Amygdala (tissue), 56 donors: ENCODE measurements at regions not wholly inside any gene's neighbourhood (a gene's known extent, or its start where the extent isn't known, plus 50 kb on each side); places are given as distances from the start of the nearest gene placed in this dataset.

ENCODE experiments used
- DNase-seq, 56 donors: peaks; one replicate each; lab custom pipeline; 2025; lab: John Stamatoyannopoulos, UW

DNA sequence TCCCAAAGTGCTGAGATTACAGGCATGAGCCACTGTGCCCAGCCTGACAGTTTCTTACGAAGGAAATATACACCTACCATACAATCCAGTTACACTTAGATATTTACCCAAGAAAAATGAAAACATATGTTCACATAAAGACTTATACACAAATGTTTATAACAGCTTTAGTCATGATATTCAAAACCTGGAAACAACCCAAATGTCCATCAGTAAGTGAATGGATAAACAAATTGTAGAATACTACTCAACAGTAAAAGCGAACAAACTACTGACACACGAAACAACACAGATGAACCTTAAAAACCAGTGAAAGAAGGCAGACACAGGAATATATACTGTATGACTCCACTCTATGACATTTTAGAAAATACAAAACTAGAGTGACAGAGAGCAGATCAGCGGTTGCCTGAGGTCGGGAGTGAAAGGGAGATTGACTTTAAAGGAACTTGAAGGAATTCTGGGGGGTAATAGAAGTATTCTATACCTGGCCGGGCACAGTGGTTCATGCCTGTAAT lies 83.6 kb downstream of the SPRING1 start:
- DNase-seq, result no peak

DNA sequence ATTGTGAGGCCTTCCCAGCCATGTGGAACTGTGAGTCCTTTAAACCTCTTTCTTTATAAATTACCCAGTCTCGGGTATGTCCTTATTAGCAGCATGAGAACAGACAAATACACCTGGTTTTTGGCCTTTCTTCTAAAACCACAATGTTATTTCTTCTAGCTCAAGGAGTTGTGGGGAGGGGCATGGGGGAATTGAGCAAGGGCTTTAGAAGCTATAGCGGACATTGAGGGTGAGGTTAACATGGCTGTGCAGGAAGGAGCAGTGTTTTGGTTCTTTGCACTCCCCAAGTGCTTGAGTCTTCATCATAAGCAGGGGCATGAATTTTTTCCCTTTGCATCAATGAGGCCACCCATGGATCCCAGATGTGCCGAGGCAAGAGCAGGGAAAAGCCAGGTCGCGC lies 86.8 kb downstream of the SPRING1 start:
- DNase-seq, result no peak

DNA sequence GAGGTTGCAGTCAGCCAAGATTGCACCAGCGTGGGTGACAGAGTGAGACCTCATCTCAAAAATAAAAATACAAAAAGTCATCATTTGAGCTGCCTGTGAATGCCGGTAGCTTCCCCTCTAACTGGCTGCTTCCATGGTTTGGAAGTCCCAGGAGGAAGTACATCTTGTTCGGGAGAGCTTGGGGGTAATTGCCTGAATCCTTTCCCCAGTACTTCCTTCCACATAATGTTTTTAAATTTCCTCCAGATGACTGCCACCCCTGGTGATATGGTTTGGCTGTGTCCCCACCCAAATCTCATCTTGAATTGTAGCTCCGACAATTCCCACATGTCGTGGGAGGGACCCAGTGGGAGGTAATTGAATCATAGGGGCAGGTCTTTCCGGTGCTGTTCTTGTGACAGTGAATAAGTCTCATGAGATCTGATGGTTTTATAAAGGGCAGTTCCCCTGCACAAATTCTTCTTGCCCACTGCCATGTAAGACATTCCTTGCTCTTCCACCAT lies 87.2 kb downstream of the SPRING1 start:
- no peak for DNase-seq

DNA sequence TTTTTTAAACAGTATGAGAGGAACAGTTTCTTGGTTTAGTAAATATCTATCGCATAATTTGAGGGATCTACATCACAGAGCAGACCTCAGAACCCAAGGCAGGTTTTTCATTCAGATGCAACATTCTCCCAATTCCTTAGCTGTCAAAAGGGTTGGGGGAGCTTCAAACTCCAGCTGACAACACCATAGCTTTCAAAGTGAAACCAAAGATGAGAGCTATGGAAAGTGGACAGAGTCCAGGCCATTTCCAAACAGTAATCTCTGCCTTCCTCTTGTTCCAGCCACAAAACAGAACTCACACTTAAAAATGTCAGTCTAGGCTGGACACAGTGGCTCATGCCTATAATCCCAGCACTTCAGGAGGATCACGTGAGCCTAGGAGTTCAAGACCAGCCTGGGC lies 87.8 kb downstream of the SPRING1 start:
- DNase-seq, result no peak

DNA sequence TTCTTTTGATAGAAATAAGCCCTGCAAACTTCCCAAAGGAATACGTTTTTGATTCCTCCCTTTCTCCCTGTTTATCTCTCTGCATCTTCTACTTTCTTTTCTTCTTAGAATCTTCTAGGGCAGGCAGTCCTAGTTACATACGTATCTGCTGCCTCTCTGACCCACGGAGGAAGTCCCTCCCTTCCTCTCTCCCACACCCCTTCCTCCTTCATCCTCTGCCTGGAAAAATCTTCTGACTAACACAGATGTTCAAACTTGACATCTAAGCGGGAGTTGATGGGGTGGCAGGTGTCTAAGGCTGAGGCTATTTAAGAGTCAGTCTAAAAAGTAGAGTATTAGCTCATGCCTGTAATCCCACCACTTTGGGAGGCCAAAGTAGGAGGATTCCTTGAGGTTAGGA lies 88.6 kb downstream of the MAP1LC3B2 start:
- no peak for DNase-seq

DNA sequence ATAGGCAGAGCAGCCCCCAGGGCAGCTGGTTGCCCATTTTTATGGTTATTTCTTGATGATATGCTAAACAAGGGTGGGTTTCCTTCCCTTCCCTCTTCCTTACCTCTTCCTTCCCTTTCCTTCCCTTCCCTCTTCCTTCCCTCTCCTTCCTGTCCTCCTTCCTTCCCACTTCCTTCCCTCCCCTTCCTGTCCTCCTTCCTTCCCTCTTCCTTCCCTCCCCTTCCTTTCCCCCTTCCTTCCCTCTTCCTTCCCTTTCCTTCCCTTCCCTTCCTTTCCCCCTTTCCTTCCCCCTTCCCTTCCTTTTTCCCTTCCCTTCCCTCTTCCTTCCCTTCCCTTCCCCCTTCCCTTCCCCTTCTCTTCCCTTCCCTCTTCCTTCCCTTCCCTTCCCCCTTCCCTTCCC lies 87.7 kb downstream of the MAP1LC3B2 start:
- no peak for DNase-seq

DNA sequence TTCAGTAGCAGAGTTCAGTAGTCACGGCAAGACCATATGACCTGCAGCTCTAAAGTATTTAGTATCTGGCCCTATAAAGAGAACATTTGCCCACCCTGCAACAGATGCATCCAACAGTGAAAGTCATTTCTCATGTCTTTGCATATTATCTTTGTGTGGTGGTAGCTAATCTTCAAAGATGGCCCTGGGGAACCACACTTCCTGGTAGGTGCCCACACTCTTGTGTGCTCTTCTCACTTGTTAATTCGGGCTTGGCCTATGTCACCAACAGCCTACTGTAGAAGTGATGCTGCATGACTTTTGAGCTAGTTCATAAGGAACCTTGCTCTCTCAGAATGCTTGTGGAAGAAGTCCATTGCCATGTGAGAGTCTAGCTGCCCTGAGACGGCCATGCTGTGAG lies 85.6 kb downstream of the MAP1LC3B2 start:
- DNase-seq, result no peak

DNA sequence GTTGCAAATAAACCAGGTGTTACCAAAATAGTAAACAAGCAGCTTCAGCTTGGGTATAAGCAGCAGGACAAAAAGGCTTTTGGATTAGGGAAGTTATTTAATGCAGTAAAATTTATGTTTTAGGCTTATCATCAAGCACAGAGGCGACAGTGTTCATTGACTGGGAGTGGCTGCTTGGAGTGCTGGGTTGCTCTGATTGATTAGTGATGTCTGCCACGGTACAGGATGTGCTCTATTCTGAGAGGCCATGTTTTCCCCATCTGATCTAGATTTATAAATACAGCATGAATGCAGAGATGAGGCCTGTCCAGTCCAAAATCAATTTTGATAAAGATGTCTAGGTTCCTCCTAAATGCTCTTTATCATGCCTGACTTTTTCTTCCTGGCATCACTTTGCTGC lies 83.5 kb downstream of the MAP1LC3B2 start:
- DNase-seq, result no peak

DNA sequence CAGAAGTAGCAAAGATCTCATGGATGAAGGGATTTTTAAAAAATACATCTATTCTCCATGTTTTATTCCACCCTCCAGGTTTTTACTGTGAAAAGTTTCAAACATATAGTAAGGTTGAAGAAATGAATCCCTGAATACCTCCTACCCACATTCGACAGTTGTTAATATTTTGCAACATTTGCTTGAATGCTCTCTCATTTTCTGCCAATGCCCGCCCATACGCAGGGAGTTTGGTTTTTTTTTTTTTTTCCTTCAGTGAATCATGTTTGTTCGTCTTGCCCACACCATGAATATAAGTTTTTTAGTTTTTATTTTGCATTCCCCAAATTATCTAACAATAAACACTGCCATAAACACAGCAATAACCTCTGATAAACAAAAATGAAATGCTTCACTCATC lies 82.9 kb downstream of the MAP1LC3B2 start:
- DNase-seq, result no peak

DNA sequence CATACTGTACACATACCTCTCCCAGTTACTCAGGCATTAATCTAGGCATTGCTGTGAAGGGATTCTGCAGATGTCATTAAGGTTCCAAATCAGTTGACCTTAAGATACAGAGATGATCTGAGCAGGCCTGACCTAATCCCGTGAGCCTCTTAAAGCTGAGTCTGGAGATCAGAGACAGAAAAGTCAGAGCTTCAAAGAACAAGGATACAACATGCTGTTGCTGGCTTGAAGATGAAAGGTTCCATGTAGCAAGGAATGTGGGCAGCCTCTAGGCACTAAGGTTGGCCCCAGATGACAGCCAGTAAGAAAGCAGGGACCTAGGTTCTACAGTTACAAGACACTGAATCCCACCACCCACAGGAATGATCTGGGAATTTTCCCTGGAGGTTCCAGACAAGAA lies 81.1 kb downstream of the MAP1LC3B2 start:
- DNase-seq, result no peak

DNA sequence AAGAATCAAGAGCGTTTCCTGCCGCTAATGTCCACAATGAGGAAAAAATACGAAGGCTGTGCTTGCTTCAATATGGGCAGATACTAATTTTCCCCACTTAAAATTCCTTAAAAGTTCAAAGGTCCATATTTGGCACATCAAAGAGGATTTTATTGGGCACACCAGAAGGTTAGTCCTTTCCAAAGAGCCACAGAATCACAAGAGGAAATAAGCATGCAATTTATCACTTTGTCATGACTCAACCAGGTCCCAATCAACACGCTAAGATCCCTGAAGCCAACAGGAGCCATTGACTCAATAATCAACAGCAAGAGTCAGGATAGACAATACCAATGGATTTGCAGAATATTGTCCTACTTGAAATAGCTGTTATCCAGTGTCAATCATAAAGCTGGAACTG lies 80.6 kb downstream of the MAP1LC3B2 start:
- DNase-seq, result no peak

DNA sequence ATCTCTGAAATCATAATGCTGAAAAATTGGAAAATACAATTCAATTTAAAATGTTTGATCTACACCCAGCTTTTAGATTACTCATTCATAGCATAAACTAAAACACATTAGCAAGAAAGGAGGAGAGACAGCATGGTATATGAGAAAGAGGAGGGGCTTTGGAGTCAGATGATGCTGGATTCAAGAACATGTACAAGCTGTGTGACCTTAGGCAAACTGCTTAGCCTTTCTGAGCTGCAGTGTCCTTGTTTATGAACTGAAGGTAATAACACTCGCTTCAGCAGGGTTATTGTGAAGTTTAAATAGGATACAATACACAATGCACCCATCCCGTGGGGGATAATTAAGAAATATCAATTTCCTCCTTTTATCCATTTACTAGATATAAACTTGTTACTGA lies 79.2 kb downstream of the MAP1LC3B2 start:
- no peak for DNase-seq

DNA sequence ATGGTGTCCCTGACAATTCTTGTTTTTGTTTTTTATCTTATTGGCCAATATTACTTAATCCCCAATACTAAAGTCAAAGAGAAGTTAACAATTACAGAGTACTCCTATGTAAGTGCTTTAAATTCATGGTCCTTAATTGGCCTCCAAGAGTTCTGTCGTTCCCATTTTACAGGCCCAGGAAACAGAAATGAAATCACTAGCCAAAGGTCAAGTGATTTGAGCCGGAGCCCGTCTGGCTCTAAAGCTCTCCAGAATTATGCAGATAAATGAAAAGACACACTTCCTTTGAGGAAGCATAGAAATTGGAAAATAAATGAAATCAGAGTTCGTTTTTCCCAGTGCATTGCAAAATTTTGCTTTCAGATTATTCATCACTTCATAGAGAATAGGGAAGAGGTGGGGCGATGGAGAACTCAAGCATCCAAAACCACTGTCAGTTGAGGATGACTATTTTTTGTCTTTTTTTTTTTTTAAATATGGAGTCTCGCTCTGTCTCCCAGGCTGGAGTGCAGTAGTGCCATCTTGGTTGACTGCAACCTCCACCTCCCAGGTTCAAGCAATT lies 78.5 kb downstream of the MAP1LC3B2 start:
- no peak for DNase-seq

DNA sequence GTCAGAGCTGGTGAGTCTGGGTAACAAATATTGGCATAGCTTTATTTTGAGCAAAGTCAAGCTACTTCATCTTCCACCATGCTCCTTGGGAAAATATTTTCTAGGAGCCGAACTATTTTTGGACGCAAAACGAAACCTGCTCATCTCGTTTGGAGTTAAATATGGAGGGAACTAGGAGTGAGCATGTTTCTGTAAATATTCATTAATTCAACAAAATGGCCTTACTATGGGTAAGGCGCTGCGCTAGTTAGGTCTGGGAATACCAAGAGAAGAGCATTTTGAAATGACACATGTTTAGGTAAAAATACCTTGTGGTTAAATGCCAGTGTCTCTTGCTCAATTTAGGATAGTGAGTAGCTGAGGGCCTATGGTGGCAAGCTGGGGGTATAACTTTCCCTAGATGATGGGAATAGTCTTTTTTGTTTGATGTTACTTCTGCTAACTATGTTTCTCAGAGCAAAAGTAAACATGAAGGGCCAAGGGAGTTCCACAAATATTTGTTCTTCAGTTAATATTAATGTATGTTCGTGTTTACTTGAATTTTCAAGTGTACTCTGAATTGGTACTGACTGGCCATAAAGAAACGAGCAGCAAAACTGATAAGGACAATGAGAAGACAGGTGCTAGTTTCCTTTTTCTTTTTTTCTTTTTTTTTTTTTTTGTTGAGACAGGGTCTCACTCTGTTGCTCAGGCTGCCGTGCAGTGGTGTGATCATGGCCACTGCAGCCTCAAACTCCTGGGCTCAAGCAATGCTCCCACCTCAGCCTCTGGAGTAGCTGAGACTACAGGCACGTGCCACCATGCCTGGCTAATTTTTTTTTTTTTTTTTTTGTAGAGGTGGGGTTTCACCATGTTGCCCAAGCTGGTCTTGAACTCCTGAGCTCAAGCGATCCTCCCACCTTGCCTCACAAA lies 77.7 kb downstream of the MAP1LC3B2 start:
- DNase-seq, result no peak

DNA sequence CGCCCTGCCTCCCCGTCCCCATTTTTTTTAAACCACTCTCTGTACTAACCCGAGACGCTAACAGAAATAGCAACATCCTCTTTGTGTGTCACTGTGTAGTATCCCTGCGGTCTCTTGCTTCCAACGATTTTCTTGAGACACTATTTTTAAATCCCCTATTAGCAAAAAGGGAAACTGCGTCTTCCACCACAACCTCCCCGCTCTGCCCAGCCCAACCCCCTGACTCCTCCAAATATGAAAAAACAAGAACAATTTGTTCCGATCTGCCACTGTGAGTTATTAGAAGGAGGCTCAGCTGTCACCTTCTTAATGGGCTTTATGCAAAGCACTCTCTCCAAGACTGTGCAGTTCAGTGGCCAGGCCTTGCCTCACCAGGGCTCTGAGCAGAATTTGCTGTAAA lies 76.3 kb downstream of the MAP1LC3B2 start:
- no peak for DNase-seq

DNA sequence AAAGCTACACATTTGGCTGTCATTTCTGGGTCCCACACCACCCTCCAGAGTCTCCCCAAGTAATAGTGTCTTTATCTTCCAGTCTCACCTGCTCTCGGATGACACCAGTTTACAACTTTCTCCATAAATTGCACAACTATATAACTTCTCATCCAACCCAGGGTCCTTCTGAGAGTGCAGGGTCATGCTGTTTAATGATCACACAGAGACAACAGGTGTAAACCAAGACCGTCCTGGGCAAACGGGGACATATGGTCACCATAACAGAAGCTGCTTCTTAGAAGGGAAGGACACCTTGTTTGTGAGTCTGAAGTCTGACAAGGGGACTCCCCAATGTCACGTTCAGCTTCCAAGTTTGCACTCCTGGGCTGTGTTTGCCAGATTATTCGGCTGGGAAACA lies 74.3 kb downstream of the MAP1LC3B2 start:
- no peak for DNase-seq

DNA sequence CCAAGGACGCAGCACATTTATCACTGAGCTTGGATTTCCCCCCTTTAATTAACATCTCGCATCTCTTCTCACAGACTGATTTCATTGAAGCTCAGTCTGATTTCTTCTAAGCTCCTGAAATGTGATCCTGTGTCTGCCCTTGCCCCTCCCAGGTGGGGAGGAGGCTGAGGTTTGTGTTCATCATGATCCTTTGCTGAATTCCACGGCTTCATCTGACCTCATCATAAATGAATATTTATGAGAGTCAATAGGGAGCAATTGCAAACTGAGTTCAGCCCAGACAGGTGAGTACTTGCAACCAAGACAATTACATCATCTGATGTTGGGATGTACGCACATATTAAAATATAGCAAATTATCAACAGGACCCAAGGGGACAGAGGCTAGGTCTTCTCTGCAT lies 72.4 kb downstream of the MAP1LC3B2 start:
- DNase-seq, result no peak

DNA sequence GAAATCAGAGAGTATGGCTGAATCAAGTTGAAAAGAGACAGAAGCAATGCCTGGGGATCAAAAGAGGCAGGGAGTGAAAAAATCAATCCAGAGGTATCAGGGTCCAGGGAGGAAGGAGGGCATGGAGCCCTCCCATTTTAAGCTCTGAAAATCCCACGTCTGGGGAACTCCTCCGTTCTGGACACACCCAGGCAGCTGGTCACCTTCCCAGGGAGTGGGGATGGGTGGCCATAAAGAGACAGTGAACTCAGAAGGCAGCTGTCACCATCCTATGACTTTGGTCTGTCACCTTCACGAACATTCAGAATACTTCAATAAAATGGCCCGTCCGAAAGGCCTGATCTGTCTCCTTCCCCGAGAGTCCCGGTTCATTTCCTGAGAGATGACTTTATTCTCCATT lies 71.6 kb downstream of the MAP1LC3B2 start:
- no peak for DNase-seq

DNA sequence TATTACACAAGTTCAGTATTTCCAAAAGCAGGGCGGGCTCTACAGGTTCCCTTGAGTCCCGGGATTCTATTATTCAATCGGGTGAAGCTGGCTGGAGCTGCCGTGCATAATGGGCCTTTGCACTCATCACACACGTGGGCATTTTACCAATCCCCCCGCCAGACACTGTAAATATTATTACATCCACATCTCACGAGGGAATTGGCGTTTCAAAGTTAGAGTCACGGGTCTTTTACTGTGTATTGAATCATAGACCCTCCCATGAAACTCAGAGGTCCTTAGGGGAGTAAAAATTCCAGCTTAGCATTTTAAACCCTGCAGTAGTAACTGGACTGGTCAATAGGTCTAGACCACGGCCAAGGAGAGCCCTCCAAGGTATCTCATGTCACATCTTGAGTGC lies 70.3 kb downstream of the MAP1LC3B2 start:
- DNase-seq, result no peak

DNA sequence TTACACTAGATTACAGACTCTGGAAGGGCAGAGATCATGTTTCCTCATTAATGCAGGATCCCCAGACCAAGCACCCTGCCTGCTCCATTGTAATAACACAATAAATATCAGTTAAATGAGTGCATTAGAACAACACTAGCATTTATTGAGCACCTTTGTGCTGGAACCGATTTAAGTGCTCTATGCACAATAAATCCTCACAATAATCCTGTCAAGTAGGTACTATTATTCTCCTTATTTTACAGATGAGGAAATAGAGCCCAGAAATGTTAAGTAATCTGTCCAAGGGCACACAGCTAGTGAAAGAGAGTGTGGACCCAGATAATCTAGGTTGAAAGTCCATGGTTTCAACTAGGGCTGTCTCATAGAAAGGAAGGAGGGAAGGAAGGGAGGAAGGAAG lies 69.8 kb downstream of the MAP1LC3B2 start:
- DNase-seq, result no peak

DNA sequence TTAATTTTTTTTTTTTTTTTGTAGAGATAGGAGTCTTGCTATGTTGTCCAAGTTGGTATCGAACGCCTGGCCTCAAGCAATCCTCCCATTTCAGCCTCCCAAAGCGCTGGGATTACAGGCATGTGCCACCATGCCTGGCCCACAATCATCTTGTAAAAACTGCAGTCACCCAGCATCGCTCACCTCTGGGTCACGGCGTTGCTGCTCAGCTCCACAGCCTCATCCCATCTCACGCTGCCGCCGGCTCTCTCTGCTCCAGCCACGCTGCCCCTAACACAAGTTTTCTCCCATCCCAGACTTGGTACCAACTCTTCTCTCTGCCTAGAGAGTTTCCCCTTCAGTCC lies 69.2 kb downstream of the MAP1LC3B2 start:
- DNase-seq, result no peak
